GM18907 (cell line): ENCODE measurements at regions not wholly inside any gene's neighbourhood (a gene's known extent, or its start where the extent isn't known, plus 50 kb on each side); places are given as distances from the start of the nearest gene placed in this dataset.

Experiments
- ATAC-seq: cut with Tn5 transposase; IDR thresholded peaks from one replicate; pipeline ENCODE4 v1.9.1; 2021; ENCODE audit warnings: mild to moderate bottlenecking, moderate library complexity; ENCODE audit not compliant: unreplicated experiment

DNA sequence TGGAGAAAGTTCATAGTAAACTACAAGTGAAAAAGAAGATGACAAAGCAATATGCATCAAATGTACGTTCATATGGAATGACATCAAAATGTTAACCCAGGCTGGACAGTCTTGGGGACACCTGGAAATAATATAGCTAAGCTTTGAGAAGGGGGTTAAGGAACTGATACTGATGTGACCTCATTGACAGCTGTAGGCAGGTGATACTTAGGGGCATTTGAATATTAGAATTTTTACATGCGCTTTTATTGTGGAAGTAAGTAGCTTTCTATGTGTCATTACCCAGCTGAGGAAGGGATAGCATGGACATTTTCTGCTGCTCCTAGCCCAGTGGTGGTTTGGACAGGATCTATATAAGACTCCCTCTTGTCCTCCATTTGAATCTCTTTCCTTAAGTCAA lies 299.7 kb downstream of the CWC27 start:
- peak; percentile 53 for ATAC-seq

DNA sequence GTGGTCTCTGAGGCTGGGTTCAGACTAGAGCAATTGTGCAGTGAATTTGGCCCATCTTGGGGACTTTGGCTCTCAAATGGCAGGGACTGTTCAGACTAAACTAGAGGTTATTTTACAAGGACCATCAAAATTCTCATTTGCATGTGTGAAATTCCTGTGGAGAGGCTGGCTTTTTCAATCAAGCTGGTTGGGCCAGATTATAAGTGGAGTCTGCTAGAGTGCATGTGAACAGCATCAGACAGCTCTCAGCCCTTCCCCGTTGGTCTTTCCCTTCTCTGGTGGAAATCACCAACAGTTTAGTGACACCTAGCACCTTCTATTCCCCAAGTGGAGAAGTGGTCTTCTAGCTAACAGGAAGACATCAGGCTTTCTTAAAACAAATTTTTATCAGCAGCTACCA lies 301.3 kb downstream of the CWC27 start:
- no peak for ATAC-seq

DNA sequence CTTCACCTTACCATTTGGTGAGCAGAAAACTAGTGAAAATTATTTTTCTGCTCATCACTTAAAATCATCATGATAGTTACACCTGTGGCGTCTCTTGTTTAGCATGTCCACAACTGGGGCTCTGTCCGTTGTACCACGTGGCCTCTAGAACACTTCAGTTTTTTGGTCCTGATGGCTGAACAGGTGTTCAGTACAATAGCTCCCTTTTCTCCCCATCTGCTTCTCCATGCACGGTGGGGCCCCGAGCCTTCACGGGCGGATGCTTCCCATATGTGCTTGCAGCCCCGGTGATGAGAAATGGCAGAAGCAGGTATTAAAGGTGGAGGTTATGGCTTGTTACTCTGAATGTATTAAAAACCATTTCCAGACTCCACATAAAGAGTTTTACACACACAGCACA lies 304.1 kb downstream of the CWC27 start:
- ATAC-seq = no peak

DNA sequence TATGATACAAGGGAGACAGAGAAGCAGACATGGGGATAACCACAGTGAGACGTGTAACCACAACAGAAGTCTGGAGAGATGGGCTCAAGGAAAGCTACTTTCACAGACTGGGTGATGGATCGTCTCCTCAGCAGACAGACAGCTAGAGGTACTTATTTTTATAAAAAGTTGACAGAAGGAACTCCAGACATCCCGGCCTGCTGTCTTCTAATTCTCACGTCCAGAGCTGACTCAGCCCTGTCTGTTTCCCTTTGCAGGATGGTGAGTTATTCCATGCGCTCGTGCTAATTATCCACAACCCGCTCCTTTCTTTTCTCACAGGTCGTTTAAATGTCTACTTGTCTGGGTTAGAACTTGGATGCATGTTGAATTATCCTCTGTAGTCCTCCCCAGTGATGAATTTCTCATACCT lies 304.5 kb downstream of the CWC27 start:
- no peak for ATAC-seq

DNA sequence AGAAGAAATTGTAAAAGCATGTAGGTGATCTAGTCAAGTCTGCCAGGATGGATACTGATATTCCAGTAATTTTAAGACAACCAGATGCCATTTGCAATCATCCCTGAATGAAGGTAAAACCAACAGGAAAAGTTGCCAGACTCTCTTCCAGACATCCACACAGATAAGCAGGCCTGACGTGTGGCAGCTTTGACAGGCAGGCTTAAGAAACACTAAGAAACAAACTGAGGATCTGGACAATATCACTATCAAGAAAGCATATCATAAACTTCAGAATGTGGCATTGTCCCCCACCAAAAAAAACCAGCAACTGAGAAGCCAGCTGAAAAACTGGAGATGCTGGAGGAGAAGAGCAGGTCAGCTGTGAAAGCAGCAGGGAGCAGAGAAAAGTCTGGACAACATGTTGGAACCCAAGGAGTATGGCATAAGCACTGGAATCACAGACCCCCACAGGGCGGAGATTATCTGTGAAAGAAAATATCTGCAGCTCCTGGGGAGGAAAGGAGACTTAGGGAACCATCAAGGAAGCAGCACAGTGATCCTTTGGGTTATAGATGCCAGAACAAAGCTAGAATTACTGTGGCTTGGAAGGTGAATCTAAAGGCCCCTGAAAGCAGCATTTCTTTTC lies 307.0 kb downstream of the CWC27 start:
- no peak for ATAC-seq

DNA sequence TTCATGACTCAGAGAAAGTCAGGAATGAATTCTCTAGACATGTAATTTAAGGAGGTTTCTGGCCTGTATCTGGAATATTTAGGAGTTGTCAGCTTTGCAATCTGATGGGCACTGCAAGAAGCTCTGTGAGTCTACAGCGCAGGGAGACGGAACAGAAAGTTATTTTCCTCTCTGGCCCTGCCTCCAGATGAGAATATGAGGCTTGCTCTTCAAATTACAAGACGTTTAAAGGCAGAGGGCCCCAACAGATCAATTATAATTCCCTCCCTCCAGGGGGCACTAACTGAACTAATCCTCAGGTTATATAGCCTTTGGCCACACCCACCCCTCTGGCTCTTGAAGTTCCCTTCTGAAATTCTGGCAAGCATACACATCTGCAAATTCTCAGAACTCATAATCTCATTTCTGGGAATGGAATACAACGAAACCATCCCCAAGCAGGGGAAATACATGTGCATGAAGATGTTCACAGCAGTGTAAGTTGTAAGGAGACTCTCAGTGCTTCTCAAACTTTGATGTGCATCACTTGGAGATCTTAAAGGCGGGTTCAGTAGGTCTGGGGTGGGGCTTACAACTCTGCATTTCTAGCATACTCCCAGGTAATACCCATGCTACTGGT lies 307.6 kb downstream of the CWC27 start:
- ATAC-seq = peak; percentile 74

DNA sequence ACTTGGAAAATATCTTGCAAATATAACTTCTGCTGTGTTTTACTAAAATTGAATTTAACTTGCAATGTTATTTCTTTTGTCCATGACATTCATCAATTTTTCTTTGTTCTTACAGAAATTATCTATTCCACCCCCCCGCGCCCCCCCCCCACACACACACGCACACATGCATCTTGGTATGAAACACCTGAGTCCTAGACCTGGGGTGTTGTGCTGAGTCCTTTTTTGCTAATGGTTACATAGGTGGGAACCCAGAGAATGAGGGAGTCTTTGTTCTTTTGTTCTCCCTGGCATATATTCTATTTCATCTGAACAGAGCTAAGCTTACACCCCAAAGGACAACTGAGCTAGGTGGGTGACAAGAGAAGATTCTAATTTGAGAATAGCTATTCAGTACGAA lies 308.9 kb downstream of the CWC27 start:
- no peak for ATAC-seq

DNA sequence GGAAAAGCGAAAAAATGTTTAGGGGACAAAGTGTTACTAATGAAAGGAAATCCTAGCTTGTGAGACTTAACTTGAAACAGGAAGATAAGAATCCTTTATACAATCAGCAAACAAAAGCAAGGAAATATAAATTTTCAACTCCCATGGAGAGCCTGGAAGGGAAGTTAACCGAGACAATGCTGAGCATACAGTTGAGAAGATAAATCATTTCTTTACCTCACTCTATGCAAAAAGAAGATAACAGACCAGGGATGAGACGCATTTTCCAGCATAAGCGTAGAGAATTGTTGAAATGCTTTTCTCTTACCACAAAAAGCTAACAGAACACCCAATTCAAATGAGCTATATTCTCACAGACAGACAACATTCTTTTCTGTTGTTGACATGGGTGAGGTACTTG lies 309.6 kb downstream of the CWC27 start:
- no peak for ATAC-seq

DNA sequence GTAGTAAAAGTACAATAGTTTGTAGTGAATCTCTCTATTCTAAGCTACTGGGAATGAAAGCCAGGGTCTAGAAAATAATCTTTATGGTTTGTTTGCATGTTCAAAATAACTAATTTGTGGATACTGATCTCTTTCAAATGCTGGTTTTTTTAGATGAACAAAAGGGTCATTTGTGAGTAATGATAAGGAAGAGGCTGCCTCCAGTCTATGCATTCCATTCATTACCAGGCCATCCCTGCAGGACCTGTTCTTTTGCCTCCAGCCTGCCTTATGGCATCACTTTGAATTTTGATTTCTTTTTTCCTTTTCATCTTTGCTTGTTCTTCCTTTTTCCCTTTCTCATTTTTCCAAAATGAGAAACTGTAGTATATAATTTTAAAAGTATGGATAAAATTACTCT lies 312.3 kb downstream of the CWC27 start:
- no peak for ATAC-seq

DNA sequence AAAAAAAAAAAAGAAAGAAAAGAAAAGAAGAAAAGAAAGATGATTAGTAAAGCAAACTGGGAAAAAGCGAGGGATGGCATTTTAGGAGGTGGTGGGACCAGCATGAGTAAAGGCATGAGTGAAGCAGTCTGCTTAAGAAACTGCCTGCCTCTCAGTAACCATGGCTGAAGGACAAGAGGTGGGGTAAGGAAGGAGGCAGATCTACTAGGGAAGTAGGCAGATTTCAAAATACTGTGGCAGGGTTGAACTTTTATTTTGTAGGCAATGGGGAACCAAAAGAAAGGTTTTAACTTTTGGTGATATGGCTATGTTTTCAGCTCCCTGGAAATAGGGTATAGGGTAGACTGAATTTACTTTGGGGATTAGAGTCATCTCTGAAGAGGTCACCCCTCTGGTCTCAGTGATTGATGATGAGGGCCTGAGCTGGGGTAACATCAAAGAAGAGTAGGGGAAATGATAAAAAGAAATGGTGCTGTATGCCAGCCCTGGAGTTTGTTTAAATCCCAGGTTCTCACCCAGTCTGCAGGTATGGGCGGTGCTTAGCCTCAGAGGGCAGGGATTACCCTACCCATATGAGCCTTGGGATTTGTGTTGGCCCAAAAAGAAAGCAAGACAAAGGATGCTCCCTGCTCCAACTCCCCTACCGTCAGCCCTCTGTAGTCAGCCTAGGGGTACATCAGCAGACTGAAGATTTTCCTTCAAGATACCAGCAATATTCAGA lies 316.2 kb downstream of the CWC27 start:
- ATAC-seq = no peak

DNA sequence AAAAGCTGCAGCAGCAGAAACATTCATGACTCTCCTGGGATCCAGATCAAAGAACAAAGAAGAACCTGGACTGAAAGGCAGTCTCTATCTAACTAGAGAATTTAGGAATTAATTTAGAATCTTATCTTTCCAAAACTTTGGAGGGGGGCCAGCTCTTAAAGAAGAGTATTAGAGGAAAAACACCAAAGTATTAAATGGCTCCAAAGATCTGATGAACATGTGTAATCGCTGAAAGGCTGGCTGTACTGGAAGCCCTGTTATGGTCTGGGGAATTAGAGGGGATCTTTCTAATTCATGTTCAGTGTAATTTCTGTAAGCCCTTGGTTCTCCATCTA lies 316.8 kb downstream of the CWC27 start:
- no peak for ATAC-seq

DNA sequence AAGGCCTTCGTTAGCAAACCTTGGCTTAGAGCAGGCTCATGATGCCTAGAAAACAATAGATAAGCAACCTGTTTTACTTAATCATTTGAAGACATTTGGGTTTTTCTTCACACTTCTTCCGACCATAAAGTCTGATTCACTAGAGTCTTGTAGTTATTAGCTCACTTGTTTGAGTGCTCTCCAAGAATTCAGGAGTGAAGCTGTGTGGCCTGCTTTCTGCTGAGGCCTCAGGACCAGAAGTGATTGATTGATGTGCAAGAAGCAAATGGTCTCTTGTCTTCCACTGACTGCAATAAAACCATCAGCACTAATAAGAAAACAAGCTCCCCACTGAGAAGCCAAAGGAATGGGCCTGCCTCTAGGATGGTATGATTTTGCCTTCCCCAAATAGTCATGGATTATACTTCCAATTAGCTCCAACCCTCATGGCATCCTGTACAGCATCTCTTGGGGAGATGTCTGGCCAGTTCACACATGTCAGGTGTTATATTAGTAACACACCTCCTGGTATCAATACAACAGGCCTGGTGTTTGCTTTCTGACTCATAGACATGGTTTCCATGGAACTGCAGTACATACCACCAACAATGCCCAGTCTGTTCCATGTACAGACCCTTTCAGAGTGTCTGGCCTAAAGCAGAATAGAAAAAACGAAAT lies 317.6 kb downstream of the CWC27 start:
- no peak for ATAC-seq

DNA sequence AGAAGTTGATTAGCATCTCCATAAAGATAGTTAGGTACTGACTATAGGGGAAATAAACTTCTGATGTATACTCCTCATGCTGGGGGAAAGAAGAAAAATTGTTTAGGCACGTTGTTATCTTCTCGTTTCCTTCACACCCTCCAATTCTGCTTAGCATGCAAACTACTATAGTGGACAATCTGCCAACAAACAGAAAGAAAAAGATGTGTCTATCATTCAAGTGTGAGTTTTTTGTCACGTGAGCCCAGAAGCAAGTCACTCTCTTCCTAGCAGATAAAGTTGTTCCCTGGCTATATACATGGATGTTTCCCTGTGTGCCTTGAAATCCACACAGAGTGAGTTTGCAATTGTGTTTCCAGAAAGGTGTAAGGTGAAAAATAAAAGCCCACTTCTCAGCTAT lies 318.4 kb downstream of the CWC27 start:
- ATAC-seq = no peak

DNA sequence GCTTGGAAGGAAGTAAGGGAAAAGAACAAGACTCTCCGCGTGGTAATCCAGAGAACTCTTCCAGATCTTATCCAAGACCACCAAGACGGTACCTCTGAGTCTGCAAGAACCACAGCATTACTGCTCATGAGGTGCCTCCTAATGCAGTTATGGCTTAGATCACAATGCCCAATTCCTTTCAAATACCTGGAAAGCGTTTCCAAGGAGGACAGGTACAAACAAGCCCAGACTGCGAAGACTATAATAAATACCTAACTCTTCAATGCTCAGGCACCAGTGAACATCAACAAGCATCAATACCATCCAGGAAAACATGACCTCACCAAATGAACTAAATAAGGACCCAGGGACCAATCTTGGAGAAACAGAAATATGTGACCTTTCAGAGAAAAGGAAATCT lies 325.5 kb downstream of the CWC27 start:
- no peak for ATAC-seq

DNA sequence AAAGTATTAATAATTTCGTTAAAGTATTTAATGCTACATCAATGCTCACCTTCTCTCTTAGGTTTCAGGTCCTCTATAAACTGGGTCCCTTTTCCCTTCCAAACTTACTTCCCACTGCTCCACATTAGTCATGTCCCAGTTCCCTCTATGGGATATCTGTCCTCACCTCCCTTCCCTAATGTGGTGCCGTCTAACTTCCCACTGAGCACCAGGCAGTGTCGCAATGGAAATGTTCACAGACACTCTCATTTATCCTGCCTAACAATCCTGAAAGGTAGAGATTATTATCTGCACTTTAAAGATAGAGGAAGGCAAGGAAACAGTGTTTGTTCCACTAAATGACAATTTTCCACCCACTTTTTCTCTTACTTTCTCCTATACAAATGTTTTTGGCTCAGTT lies 329.7 kb downstream of the CWC27 start:
- ATAC-seq = no peak
